Caco-2 (cell line): ENCODE measurements at regions not wholly inside any gene's neighbourhood (a gene's known extent, or its start where the extent isn't known, plus 50 kb on each side); places are given as distances from the start of the nearest gene placed in this dataset.
"Not testable (repeated sequence)": the region's sequence is repeated elsewhere in the genome, so short reads cannot be mapped to it uniquely, and the experiment has no call there.

Source experiments
- BruUV-seq: library from RNA; stranded (reverse); fragments of 400-500 nt; replicated peaks from 2 replicates; lab custom pipeline; 2021; lab: Mats Ljungman, UMichigan
- CTCF ChIA-PET: fragments of 300-600 bp; sonication (Branson Sonifier 250); formaldehyde crosslinking; loops from one replicate; lab custom pipeline; 2022; ENCODE audit warnings: antibody characterized with exemption; lab: Charles Lee
- POLR2A ChIA-PET: fragments of 300-600 bp; sonication (Branson Sonifier 250); formaldehyde crosslinking; loops from one replicate; lab custom pipeline; 2022; ENCODE audit warnings: antibody characterized with exemption; lab: Charles Lee
- DNase-seq, 2 experiments: peaks; one replicate each; pipeline versions ENCODE4 v3.0.0 to v3.0.0-alpha.2; 2020 to 2022
- H3K27me3 ChIP-seq: replicated peaks from 2 replicates; pipeline ENCODE4 v1.6.0; 2011; ENCODE audit warnings: low read length; ENCODE audit not compliant: control insufficient read depth, insufficient read depth
- H3K36me3 ChIP-seq: 2 replicates; pipeline ENCODE4 v1.5.1; 2011; ENCODE audit warnings: low read length; ENCODE audit not compliant: control insufficient read depth, insufficient read depth
- H3K4me1 ChIP-seq: fragments of 250-450 bp; sonication (Bioruptor Pico); 2 replicates; pipeline ENCODE4 v1.5.1; 2020; ENCODE audit warnings: mild to moderate bottlenecking
- H3K4me3 ChIP-seq: 2 replicates; pipeline ENCODE4 v1.5.1; 2011; ENCODE audit warnings: low read depth, mild to moderate bottlenecking, control low read depth, low read length
- H3K9me3 ChIP-seq: fragments of 250-450 bp; sonication (Bioruptor Pico); 2 replicates; pipeline ENCODE4 v1.5.1; 2020; ENCODE audit warnings: mild to moderate bottlenecking, moderate library complexity
- H3K27ac Mint-ChIP-seq: one replicate; pipeline ENCODE4 v1.8.0; 2022; ENCODE audit warnings: mixed read lengths; ENCODE audit not compliant: unreplicated experiment
- H3K27me3 Mint-ChIP-seq: one replicate; pipeline ENCODE4 v1.8.0; 2022; ENCODE audit warnings: mixed read lengths; ENCODE audit not compliant: insufficient read depth, unreplicated experiment
- H3K36me3 Mint-ChIP-seq: one replicate; pipeline ENCODE4 v1.8.0; 2022; ENCODE audit warnings: mild to moderate bottlenecking, mixed read lengths; ENCODE audit not compliant: insufficient read depth, unreplicated experiment
- H3K4me1 Mint-ChIP-seq: one replicate; pipeline ENCODE4 v1.8.0; 2022; ENCODE audit warnings: low read depth, mixed read lengths; ENCODE audit not compliant: unreplicated experiment
- H3K4me3 Mint-ChIP-seq: one replicate; pipeline ENCODE4 v1.8.0; 2022; ENCODE audit warnings: mild to moderate bottlenecking, moderate library complexity, mixed read lengths; ENCODE audit not compliant: unreplicated experiment
- H3K9me3 Mint-ChIP-seq: one replicate; pipeline ENCODE4 v1.8.0; 2022; ENCODE audit warnings: mixed read lengths; ENCODE audit not compliant: unreplicated experiment
- CTCF ChIP-seq, 2 experiments: fragments of 200-600 bp in 1 of 2; IDR thresholded peaks; 1 replicate in 1 of 2; 2 replicates in 1 of 2; pipeline versions ENCODE4 v1.5.1 to v1.8.0; 2011 to 2022; ENCODE audit warnings: antibody characterized with exemption in 1 of 2, control low read depth in 1 of 2, inconsistent platforms in 1 of 2, low read depth in 1 of 2, low read length in 1 of 2, mild to moderate bottlenecking in 1 of 2, moderate library complexity in 1 of 2; ENCODE audit not compliant: insufficient read depth in 1 of 2, severe bottlenecking in 1 of 2, unreplicated experiment in 1 of 2
- intact Hi-C: fragments of 100-400 bp; cut with micrococcal nuclease; formaldehyde crosslinking; loops from one replicate; pipeline ENCODE4 v1.10.0; 2022; ENCODE audit not compliant: unreplicated experiment

GRCh38 chr18:72991379-72991778 lies 123.6 kb upstream of the NETO1 start:
- BruUV-seq, result no TSS peak
- H3K27me3 Mint-ChIP-seq, result no peaks in the 10 kb centered on the region
- Histone ChIP-seq H3K4me3 (no peak overlapping the region), H3K36me3 (no peaks in the 10 kb centered on the region), H3K9me3 (no peaks in the 10 kb centered on the region), H3K27me3 (no peaks in the 10 kb centered on the region), H3K4me1 (no peaks in the 10 kb centered on the region)
- H3K27ac Mint-ChIP-seq, result no peak overlapping the region
- no peak for TF ChIP-seq CTCF (IDR thresholded peaks at IDR 0.05; ENCODE audit: insufficient read depth in 1 of 2, low read depth in 1 of 2, low read length in 1 of 2, severe bottlenecking in 1 of 2, unreplicated experiment in 1 of 2)
- no peaks in the 10 kb centered on the region for H3K9me3 Mint-ChIP-seq
- no peak for DNase-seq
- H3K4me1 Mint-ChIP-seq, result no peaks in the 10 kb centered on the region
- ChIA-PET POLR2A (no interaction called here), CTCF (no interaction called here)
- intact Hi-C loops, result no loop called here
- H3K4me3 Mint-ChIP-seq, result no peak overlapping the region
- no peaks in the 10 kb centered on the region for H3K36me3 Mint-ChIP-seq

GRCh38 chr18:72987570-72987969 lies 119.8 kb upstream of the NETO1 start:
- H3K36me3 ChIP-seq, H3K4me1 ChIP-seq, H3K4me3 ChIP-seq, H3K27me3 Mint-ChIP-seq, H3K27me3 ChIP-seq, DNase-seq, H3K27ac Mint-ChIP-seq, H3K9me3 ChIP-seq, CTCF ChIA-PET, H3K9me3 Mint-ChIP-seq, H3K36me3 Mint-ChIP-seq, intact Hi-C loops, H3K4me3 Mint-ChIP-seq, BruUV-seq, H3K4me1 Mint-ChIP-seq, POLR2A ChIA-PET: not testable (repeated sequence)

GRCh38 chr18:72986103-72986502 lies 118.3 kb upstream of the NETO1 start:
- Mint-ChIP-seq H3K9me3 (no peaks in the 10 kb centered on the region), H3K27me3 (no peaks in the 10 kb centered on the region), H3K27ac (no peak overlapping the region), H3K4me3 (no peak overlapping the region), H3K36me3 (no peaks in the 10 kb centered on the region), H3K4me1 (no peaks in the 10 kb centered on the region)
- intact Hi-C loops, result no loop called here
- ChIA-PET POLR2A (no interaction called here), CTCF (no interaction called here)
- H3K4me1 ChIP-seq, result no peaks in the 10 kb centered on the region
- no TSS peak for BruUV-seq
- DNase-seq, result no peak
- H3K36me3 ChIP-seq, result no peaks in the 10 kb centered on the region
- no peak for TF ChIP-seq CTCF (IDR thresholded peaks at IDR 0.05; ENCODE audit: insufficient read depth in 1 of 2, low read depth in 1 of 2, low read length in 1 of 2, severe bottlenecking in 1 of 2, unreplicated experiment in 1 of 2)
- H3K9me3 ChIP-seq, result no peaks in the 10 kb centered on the region
- no peaks in the 10 kb centered on the region for H3K27me3 ChIP-seq
- H3K4me3 ChIP-seq, result no peak overlapping the region

DNA sequence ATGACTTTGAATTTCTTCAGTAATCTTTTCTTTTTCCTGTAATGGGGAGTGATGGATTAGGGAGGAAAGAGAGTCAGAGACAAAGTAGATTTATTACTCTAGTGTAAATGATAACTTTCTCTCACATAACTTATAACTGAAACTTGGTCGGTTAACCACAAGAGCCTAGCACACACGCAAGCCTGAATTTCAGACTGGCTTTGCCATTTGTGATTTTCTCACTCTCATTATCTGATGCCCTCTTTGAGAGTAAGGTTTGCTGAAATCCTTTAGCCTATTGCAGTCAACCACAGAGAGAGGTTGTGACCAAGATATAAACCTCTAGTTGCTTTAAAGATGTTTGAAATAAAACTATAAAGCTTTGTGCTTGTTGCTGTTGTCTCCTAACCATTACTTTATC lies 117.9 kb upstream of the NETO1 start:
- no peak overlapping the region for H3K27ac Mint-ChIP-seq
- no peak overlapping the region for H3K4me3 Mint-ChIP-seq
- Histone ChIP-seq H3K9me3 (no peaks in the 10 kb centered on the region), H3K36me3 (no peaks in the 10 kb centered on the region), H3K27me3 (no peaks in the 10 kb centered on the region), H3K4me3 (no peak overlapping the region), H3K4me1 (no peaks in the 10 kb centered on the region)
- no peaks in the 10 kb centered on the region for H3K9me3 Mint-ChIP-seq
- no peak for TF ChIP-seq CTCF (IDR thresholded peaks at IDR 0.05; ENCODE audit: insufficient read depth in 1 of 2, low read depth in 1 of 2, low read length in 1 of 2, severe bottlenecking in 1 of 2, unreplicated experiment in 1 of 2)
- intact Hi-C loops, result no loop called here
- no peaks in the 10 kb centered on the region for H3K36me3 Mint-ChIP-seq
- H3K4me1 Mint-ChIP-seq, result no peaks in the 10 kb centered on the region
- DNase-seq, result no peak
- POLR2A ChIA-PET, result no interaction called here
- CTCF ChIA-PET, result no interaction called here
- no TSS peak for BruUV-seq
- no peaks in the 10 kb centered on the region for H3K27me3 Mint-ChIP-seq
